SK-N-MC (cell line): ENCODE measurements at regions not wholly inside any gene's neighbourhood (a gene's known extent, or its start where the extent isn't known, plus 50 kb on each side); places are given as distances from the start of the nearest gene placed in this dataset.

ENCODE experiments used
- DNase-seq: peaks from one replicate; pipeline ENCODE4 v3.0.0-alpha.2; 2011; ENCODE audit warnings: low read depth, low spot score
- H3K27ac ChIP-seq: fragments of 200-600 bp; sonication (generic); 2 replicates; pipeline ENCODE4 v1.5.1; 2016; ENCODE audit warnings: mixed run types
- H3K36me3 ChIP-seq: fragments of 200-600 bp; sonication (generic); 2 replicates; pipeline ENCODE4 v1.6.1; 2017; ENCODE audit warnings: antibody characterized with exemption, low read length, mixed read lengths; ENCODE audit not compliant: insufficient read depth
- H3K4me3 ChIP-seq: fragments of 200-600 bp; sonication (generic); 2 replicates; pipeline ENCODE4 v1.5.1; 2016
- H3K9ac ChIP-seq: fragments of 200-600 bp; sonication (generic); 2 replicates; pipeline ENCODE4 v1.8.0; 2017; ENCODE audit warnings: mixed run types, mixed read lengths; ENCODE audit not compliant: insufficient read length
- H3K9me3 ChIP-seq: fragments of 200-600 bp; sonication (generic); 2 replicates; pipeline ENCODE4 v1.6.1; 2017; ENCODE audit warnings: low read depth, mild to moderate bottlenecking, antibody characterized with exemption, low read length, moderate library complexity, mixed read lengths
- EZH2 ChIP-seq: fragments of 200-600 bp; sonication (generic); IDR thresholded peaks from one replicate; pipeline ENCODE4 v1.6.1; 2017; ENCODE audit warnings: antibody characterized with exemption
- FOXP2 ChIP-seq: optimal IDR thresholded peaks from 2 replicates; pipeline ENCODE3; 2011; ENCODE audit warnings: mild to moderate bottlenecking, moderate library complexity; ENCODE audit not compliant: insufficient read depth; ENCODE audit errors: extremely low read length, control extremely low read depth
- POLR2AphosphoS5 ChIP-seq: IDR thresholded peaks from 2 replicates; pipeline ENCODE4 v1.6.1; 2012; ENCODE audit warnings: mild to moderate bottlenecking, low read depth, low read length, borderline replicate concordance

DNA sequence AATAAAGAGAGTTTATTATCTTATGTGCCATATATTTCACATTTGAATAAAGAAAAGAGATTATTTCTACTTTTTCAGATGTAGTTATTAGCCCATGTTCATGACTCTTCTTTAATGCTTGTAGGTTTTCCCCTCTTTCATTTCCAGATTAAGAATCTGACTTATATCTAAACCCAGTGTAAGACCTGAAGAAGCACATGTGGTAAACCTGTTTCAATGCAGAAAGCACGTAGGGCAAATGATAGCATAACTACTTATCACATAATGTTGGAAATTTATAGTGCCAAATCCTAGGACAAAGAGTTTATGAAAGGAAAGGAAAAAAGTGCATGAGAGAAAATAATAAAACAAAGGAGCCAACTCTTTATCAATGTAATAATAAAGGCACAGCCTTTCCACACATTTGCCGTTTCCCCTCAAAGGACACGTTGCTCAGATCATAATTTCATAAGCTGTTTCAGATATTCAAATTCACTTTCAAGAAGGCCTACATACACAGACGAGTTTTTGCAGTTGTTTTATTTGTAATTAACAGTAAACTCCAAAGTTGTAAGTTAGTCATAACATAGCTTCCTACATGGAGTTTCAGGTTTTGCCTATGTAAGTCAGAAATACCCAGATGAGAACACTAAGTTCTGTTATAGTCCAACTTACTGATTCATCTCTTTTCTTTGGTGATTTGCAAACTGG is 88.8 kb upstream of the MDFIC start:
- Histone ChIP-seq H3K27ac (no peak overlapping the region), H3K36me3 (no peaks in the 10 kb centered on the region), H3K9me3 (no peaks in the 10 kb centered on the region), H3K4me3 (no peak overlapping the region), H3K9ac (no peak overlapping the region)
- DNase-seq, result no peak
- TF ChIP-seq EZH2 (no peak), POLR2AphosphoS5 (no peak), FOXP2 (no peak)

DNA sequence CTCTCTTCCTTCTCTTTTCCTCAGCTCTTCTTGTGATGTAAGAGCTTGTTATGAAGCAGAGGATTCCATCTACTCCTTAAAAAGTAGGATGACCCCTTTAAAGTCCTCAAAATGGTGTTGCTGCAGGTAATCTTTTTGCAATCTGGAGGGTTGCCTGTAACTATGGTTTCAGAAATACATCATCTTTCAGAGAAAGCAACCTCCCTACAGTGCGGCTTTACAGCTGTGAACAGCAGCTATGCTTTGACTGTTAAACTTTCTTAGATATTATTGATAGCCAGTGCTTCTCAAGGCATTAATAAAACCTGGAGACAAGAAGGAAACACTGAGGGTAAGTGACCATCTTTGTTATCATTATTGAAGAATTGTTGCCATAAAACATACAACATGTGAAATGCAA is 86.6 kb upstream of the MDFIC start:
- Histone ChIP-seq H3K9me3 (no peaks in the 10 kb centered on the region), H3K27ac (no peak overlapping the region), H3K36me3 (no peaks in the 10 kb centered on the region), H3K9ac (no peak overlapping the region), H3K4me3 (no peak overlapping the region)
- DNase-seq, result no peak
- TF ChIP-seq EZH2, result no peak
- TF ChIP-seq POLR2AphosphoS5, result no peak
- TF ChIP-seq FOXP2, result no peak

DNA sequence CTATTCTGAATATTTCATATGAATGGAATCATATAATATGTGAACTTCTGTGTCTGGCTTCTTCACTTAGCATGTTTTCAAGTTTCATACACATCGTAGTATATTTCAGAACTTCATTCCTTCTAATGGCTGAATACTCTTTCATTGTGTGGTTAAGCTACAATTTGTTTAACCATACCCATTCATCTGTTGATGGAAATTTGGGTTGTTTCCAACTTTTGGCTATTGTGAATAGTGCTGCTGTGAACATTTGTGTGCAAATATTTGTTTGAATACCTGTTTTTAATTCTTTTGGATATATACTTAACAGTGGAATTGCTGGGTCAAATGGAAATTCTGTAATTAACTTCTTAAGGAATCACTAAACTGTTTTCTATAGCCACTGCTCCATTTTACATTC is 86.0 kb upstream of the MDFIC start:
- no peaks in the 10 kb centered on the region for H3K9me3 ChIP-seq
- H3K36me3 ChIP-seq, result no peaks in the 10 kb centered on the region
- no peak overlapping the region for H3K4me3 ChIP-seq
- no peak for DNase-seq
- H3K9ac ChIP-seq, result no peak overlapping the region
- H3K27ac ChIP-seq, result no peak overlapping the region
- no peak for TF ChIP-seq FOXP2
- no peak for TF ChIP-seq POLR2AphosphoS5
- no peak for TF ChIP-seq EZH2

GRCh38 chr7:114842551-114843065 is 79.3 kb upstream of the MDFIC start:
- DNase-seq, result no peak
- TF ChIP-seq POLR2AphosphoS5, result no peak
- TF ChIP-seq EZH2, result no peak
- TF ChIP-seq FOXP2, result no peak
- no peak overlapping the region for H3K9ac ChIP-seq

DNA sequence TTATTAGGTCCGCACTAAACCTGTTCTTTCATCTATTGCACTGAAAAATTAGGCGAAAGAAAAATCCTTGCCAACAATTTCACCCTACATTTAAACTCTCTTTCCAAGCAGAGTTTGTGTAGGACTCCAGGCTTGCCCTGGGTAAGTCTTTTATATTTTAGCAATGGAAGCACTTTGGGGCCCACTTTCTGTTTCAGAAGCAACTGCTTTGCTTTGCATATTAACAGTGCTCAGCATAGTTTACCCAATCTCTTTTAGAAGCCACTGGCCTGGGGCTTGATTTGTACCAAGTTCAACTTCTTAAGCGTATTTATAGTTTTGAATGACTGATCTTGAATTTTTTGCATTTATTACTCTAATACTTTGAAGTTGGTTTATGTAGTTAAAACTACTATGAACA is 78.8 kb upstream of the MDFIC start:
- no peaks in the 10 kb centered on the region for H3K36me3 ChIP-seq
- no peaks in the 10 kb centered on the region for H3K9me3 ChIP-seq
- DNase-seq, result no peak
- TF ChIP-seq POLR2AphosphoS5 (no peak), EZH2 (no peak), FOXP2 (no peak)
- H3K4me3 ChIP-seq, result no peak overlapping the region
- no peak overlapping the region for H3K27ac ChIP-seq
- H3K9ac ChIP-seq, result no peak overlapping the region

More at GRCh38 chr7:114842551-114843065, 79.3 kb upstream of the MDFIC start:
- Histone ChIP-seq H3K27ac (no peak overlapping the region), H3K36me3 (no peaks in the 10 kb centered on the region), H3K9me3 (no peaks in the 10 kb centered on the region), H3K4me3 (no peak overlapping the region)

GRCh38 chr7:114851406-114852061 is 70.4 kb upstream of the MDFIC start:
- Histone ChIP-seq H3K4me3 (peak overlapping the region; percentile 63), H3K9ac (no peak overlapping the region), H3K27ac (peak overlapping the region; percentile 55; the same call in 1 of the 2 replicates), H3K9me3 (no peaks in the 10 kb centered on the region), H3K36me3 (no peaks in the 10 kb centered on the region)
- peak; percentile 13 for TF ChIP-seq FOXP2
- no peak for TF ChIP-seq EZH2
- no peak for TF ChIP-seq POLR2AphosphoS5
- peak; percentile 96 for DNase-seq

GRCh38 chr7:114852293-114852692 is 69.6 kb upstream of the MDFIC start:
- no peak overlapping the region for H3K9ac ChIP-seq
- H3K27ac ChIP-seq, result peak overlapping the region; percentile 55; the same call in 1 of the 2 replicates
- no peak for DNase-seq
- H3K9me3 ChIP-seq, result no peaks in the 10 kb centered on the region
- TF ChIP-seq POLR2AphosphoS5, result no peak
- no peak for TF ChIP-seq FOXP2
- no peak for TF ChIP-seq EZH2
- H3K36me3 ChIP-seq, result no peaks in the 10 kb centered on the region
- peak overlapping the region; percentile 63 for H3K4me3 ChIP-seq

- H3K9me3 ChIP-seq, result no peaks in the 10 kb centered on the region
- H3K9ac ChIP-seq, result no peak overlapping the region
- H3K27ac ChIP-seq, result no peak overlapping the region
- no peak for TF ChIP-seq POLR2AphosphoS5
- TF ChIP-seq FOXP2, result no peak
- no peak for TF ChIP-seq EZH2
- H3K4me3 ChIP-seq, result no peak overlapping the region
- H3K36me3 ChIP-seq, result no peaks in the 10 kb centered on the region
- no peak for DNase-seq
These were observed 68.7 kb upstream of the MDFIC start for GRCh38 chr7:114853189-114853588.

DNA sequence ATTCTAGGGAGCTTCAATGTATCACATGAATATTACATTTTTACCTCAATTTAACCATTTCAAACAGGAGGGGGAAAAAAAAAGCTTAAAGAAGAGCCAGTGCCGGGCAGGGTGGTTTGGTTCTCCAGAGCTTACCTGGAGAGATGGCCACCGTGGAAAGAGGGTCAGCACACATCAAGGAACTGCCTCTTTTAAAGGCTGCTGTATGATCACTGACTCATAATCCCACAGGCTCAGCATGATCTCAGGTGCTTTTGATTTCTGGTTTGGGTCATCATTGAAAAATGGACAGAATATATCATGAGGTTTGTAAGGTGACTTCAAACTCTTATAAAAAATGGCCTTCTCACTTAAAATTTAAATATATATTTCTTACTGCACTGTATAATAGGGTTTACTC is 67.5 kb upstream of the MDFIC start:
- no peaks in the 10 kb centered on the region for H3K9me3 ChIP-seq
- no peak for TF ChIP-seq FOXP2
- no peak for TF ChIP-seq EZH2
- TF ChIP-seq POLR2AphosphoS5, result no peak
- H3K27ac ChIP-seq, result no peak overlapping the region
- H3K4me3 ChIP-seq, result no peak overlapping the region
- H3K36me3 ChIP-seq, result no peaks in the 10 kb centered on the region
- H3K9ac ChIP-seq, result no peak overlapping the region
- no peak for DNase-seq
